Astrocyte (in vitro differentiated cells and primary cell): ENCODE measurements at regions not wholly inside any gene's neighbourhood (a gene's known extent, or its start where the extent isn't known, plus 50 kb on each side); places are given as distances from the start of the nearest gene placed in this dataset.

Source experiments
- CTCF ChIP-seq: IDR thresholded peaks from 2 replicates; pipeline ENCODE4 v1.5.1; 2011; ENCODE audit warnings: low read depth, mild to moderate bottlenecking, inconsistent platforms, low read length, moderate library complexity; ENCODE audit not compliant: insufficient read depth
- EZH2 ChIP-seq: IDR thresholded peaks from 2 replicates; pipeline ENCODE4 v1.6.1; 2012; ENCODE audit warnings: mild to moderate bottlenecking, low read length, inconsistent platforms; ENCODE audit not compliant: insufficient read depth

GRCh38 chr10:65395631-65396030 lies 1530.2 kb upstream of the LRRTM3 start:
- TF ChIP-seq EZH2 = no peak
- no peak for TF ChIP-seq CTCF
